OCI-LY7 (cell line): ENCODE measurements at regions not wholly inside any gene's neighbourhood (a gene's known extent, or its start where the extent isn't known, plus 50 kb on each side); places are given as distances from the start of the nearest gene placed in this dataset.

Experiments used
- BruUV-seq: library from RNA; stranded (reverse); fragments of 400-500 nt; replicated peaks from 2 replicates; lab custom pipeline; 2021; lab: Mats Ljungman, UMichigan
- CTCF ChIA-PET: fragments of 300-600 bp; sonication (Branson Sonifier 250); formaldehyde crosslinking; loops from one replicate; lab custom pipeline; 2022; ENCODE audit warnings: antibody characterized with exemption; ENCODE audit not compliant: unreplicated experiment; lab: Charles Lee
- POLR2A ChIA-PET: fragments of 300-600 bp; sonication (Branson Sonifier 250); formaldehyde crosslinking; loops from one replicate; lab custom pipeline; 2022; ENCODE audit warnings: antibody characterized with exemption; lab: Charles Lee
- DNase-seq: peaks from one replicate; pipeline ENCODE4 v3.0.0-alpha.2; 2015; ENCODE audit warnings: low spot score
- H2AFZ ChIP-seq: fragments of 200-600 bp; sonication (generic), shearing (Covaris generic); 2 replicates; pipeline ENCODE4 v1.6.1; 2014; ENCODE audit warnings: mild to moderate bottlenecking, antibody characterized with exemption, low read length, moderate library complexity
- H3K27ac ChIP-seq: fragments of 200-600 bp; sonication (generic); 2 replicates; pipeline ENCODE4 v1.5.1; 2014; ENCODE audit warnings: mixed run types, low read depth, mild to moderate bottlenecking, moderate library complexity, low read length, inconsistent platforms; ENCODE audit not compliant: poor library complexity, severe bottlenecking
- H3K36me3 ChIP-seq: fragments of 200-600 bp; sonication (generic); 2 replicates; pipeline ENCODE4 v1.6.1; 2014; ENCODE audit warnings: mild to moderate bottlenecking, antibody characterized with exemption, low read length, moderate library complexity, mixed read lengths; ENCODE audit not compliant: insufficient read depth
- H3K4me1 ChIP-seq: fragments of 200-600 bp; sonication (generic); 2 replicates; pipeline ENCODE4 v1.5.1; 2014; ENCODE audit warnings: mild to moderate bottlenecking, low read length; ENCODE audit not compliant: insufficient read depth, poor library complexity, severe bottlenecking
- H3K4me2 ChIP-seq: fragments of 200-600 bp; sonication (generic); 2 replicates; pipeline ENCODE4 v1.6.1; 2014; ENCODE audit warnings: mild to moderate bottlenecking, low read length
- H3K4me3 ChIP-seq: fragments of 200-600 bp; sonication (generic); 2 replicates; pipeline ENCODE4 v1.5.1; 2014; ENCODE audit warnings: mild to moderate bottlenecking, low read depth, low read length; ENCODE audit not compliant: poor library complexity, severe bottlenecking
- H3K79me2 ChIP-seq: fragments of 200-600 bp; sonication (generic); 2 replicates; pipeline ENCODE4 v1.6.1; 2016; ENCODE audit warnings: low read depth, mild to moderate bottlenecking, low read length, moderate library complexity, mixed read lengths; ENCODE audit not compliant: insufficient read depth
- H3K9me2 ChIP-seq: fragments of 200-600 bp; sonication (generic); 2 replicates; pipeline ENCODE4 v1.6.1; 2016; ENCODE audit warnings: mild to moderate bottlenecking, low read length, mixed read lengths; ENCODE audit not compliant: insufficient read depth
- H3K9me3 ChIP-seq: fragments of 200-600 bp; sonication (generic); 2 replicates; pipeline ENCODE4 v1.6.1; 2014; ENCODE audit warnings: mild to moderate bottlenecking, mixed run types, low read length, mixed read lengths
- H4K20me1 ChIP-seq: fragments of 200-600 bp; sonication (generic); 2 replicates; pipeline ENCODE4 v1.6.1; 2014; ENCODE audit warnings: mild to moderate bottlenecking, antibody characterized with exemption, low read length, moderate library complexity, mixed read lengths; ENCODE audit not compliant: insufficient read depth
- CTCF ChIP-seq: fragments of 200-600 bp; sonication (generic); conservative IDR thresholded peaks from 2 replicates; pipeline ENCODE4 v1.5.1; 2014; ENCODE audit warnings: mild to moderate bottlenecking, antibody characterized with exemption, low read length, moderate library complexity, mixed read lengths
- EZH2phosphoT487 ChIP-seq: fragments of 200-600 bp; sonication (generic); IDR thresholded peaks from 2 replicates; pipeline ENCODE4 v1.6.1; 2018; ENCODE audit warnings: low read depth, borderline replicate concordance, mild to moderate bottlenecking, mixed run types, antibody characterized with exemption, low read length, moderate library complexity, mixed read lengths
- intact Hi-C: fragments of 100-400 bp; cut with micrococcal nuclease; formaldehyde crosslinking; loops from one replicate; pipeline ENCODE4 v1.10.0; 2022; ENCODE audit not compliant: unreplicated experiment

GRCh38 chr20:54766483-54766882 is 291.1 kb downstream of the DOK5 start:
- POLR2A ChIA-PET = no interaction called here

GRCh38 chr20:54763366-54763765 is 288.0 kb downstream of the DOK5 start:
- Histone ChIP-seq H3K4me3 (no peak overlapping the region), H3K27ac (no peak overlapping the region), H3K9me2 (no peaks in the 10 kb centered on the region), H2AFZ (no peak overlapping the region), H3K4me2 (no peak overlapping the region), H3K79me2 (no peaks in the 10 kb centered on the region), H3K36me3 (no peaks in the 10 kb centered on the region), H3K4me1 (no peaks in the 10 kb centered on the region), H3K9me3 (no peaks in the 10 kb centered on the region), H4K20me1 (no peaks in the 10 kb centered on the region)
- TF ChIP-seq CTCF (no peak), EZH2phosphoT487 (no peak)
- no peak for DNase-seq
- no TSS peak for BruUV-seq
- ChIA-PET POLR2A (no interaction called here), CTCF (no interaction called here)
- intact Hi-C loops = no loop called here

More at GRCh38 chr20:54766483-54766882, 291.1 kb downstream of the DOK5 start:
- no peaks in the 10 kb centered on the region for H4K20me1 ChIP-seq
- no peak overlapping the region for H3K27ac ChIP-seq
- H3K4me2 ChIP-seq = no peak overlapping the region
- CTCF ChIA-PET = no interaction called here
- H3K9me3 ChIP-seq = no peaks in the 10 kb centered on the region
- intact Hi-C loops = no loop called here
- no peak overlapping the region for H3K4me3 ChIP-seq
- H2AFZ ChIP-seq = no peak overlapping the region
- no peaks in the 10 kb centered on the region for H3K4me1 ChIP-seq
- TF ChIP-seq CTCF (no peak), EZH2phosphoT487 (no peak)
- no peaks in the 10 kb centered on the region for H3K36me3 ChIP-seq
- BruUV-seq = no TSS peak
- DNase-seq = no peak
- no peaks in the 10 kb centered on the region for H3K9me2 ChIP-seq
- H3K79me2 ChIP-seq = no peaks in the 10 kb centered on the region

- no peak for DNase-seq
- ChIA-PET CTCF (no interaction called here), POLR2A (no interaction called here)
- no TSS peak for BruUV-seq
- Histone ChIP-seq H3K79me2 (no peaks in the 10 kb centered on the region), H3K4me3 (no peak overlapping the region), H3K27ac (no peak overlapping the region), H2AFZ (no peak overlapping the region), H3K9me3 (no peaks in the 10 kb centered on the region), H4K20me1 (no peaks in the 10 kb centered on the region), H3K9me2 (no peaks in the 10 kb centered on the region), H3K36me3 (no peaks in the 10 kb centered on the region), H3K4me1 (no peaks in the 10 kb centered on the region), H3K4me2 (no peak overlapping the region)
- intact Hi-C loops = no loop called here
- TF ChIP-seq CTCF (no peak), EZH2phosphoT487 (no peak)
Measured at GRCh38 chr20:54759589-54759988, 284.2 kb downstream of the DOK5 start.
